ENCODE measurements at regions not wholly inside any gene's neighbourhood (a gene's known extent, or its start where the extent isn't known, plus 50 kb on each side); places are given as distances from the start of the nearest gene placed in this dataset.
"Not testable (repeated sequence)": the region's sequence is repeated elsewhere in the genome, so short reads cannot be mapped to it uniquely, and the experiment has no call there.

GRCh38 chr22:49721211-49721763, 106.4 kb downstream of the BRD1 start:
- no peak for DNase-seq (ENCODE audit: low spot score)

GRCh38 chr22:49720279-49720959, 107.3 kb downstream of the BRD1 start:
- DNase-seq (ENCODE audit: low spot score) = no peak

- no peak for DNase-seq (ENCODE audit: low spot score)
These were observed 108.6 kb downstream of the BRD1 start for GRCh38 chr22:49719046-49719445.

GRCh38 chr22:49718396-49718795, 109.3 kb downstream of the BRD1 start:
- DNase-seq (ENCODE audit: low spot score) = peak; percentile 31

- DNase-seq (ENCODE audit: low spot score) = no peak
These were observed 110.3 kb downstream of the BRD1 start for GRCh38 chr22:49717322-49717919.

GRCh38 chr22:49716441-49716840, 111.2 kb downstream of the BRD1 start:
- DNase-seq (ENCODE audit: low spot score) = no peak

GRCh38 chr22:49715450-49715849, 112.2 kb downstream of the BRD1 start:
- no peak for DNase-seq (ENCODE audit: low spot score)

- no peak for DNase-seq (ENCODE audit: low spot score)
These were observed 114.7 kb downstream of the BRD1 start for GRCh38 chr22:49713003-49713402.

- peak; percentile 75 for DNase-seq (ENCODE audit: low spot score)
These were observed 115.4 kb downstream of the BRD1 start for GRCh38 chr22:49712195-49712791.

GRCh38 chr22:49710746-49711145, 116.9 kb downstream of the BRD1 start:
- DNase-seq (ENCODE audit: low spot score) = no peak

GRCh38 chr22:49709464-49709863, 118.2 kb downstream of the BRD1 start:
- DNase-seq (ENCODE audit: low spot score) = no peak

GRCh38 chr22:49705972-49706352, 121.7 kb downstream of the BRD1 start:
- DNase-seq (ENCODE audit: low spot score) = no peak

- no peak for DNase-seq (ENCODE audit: low spot score)
These were observed 122.3 kb downstream of the BRD1 start for GRCh38 chr22:49705216-49705971.

- DNase-seq (ENCODE audit: low spot score) = no peak
These were observed 123.1 kb downstream of the BRD1 start for GRCh38 chr22:49704345-49705215.

- DNase-seq (ENCODE audit: low spot score) = no peak
These were observed 123.7 kb downstream of the BRD1 start for GRCh38 chr22:49703990-49704344.

GRCh38 chr22:49703505-49703904, 124.2 kb downstream of the BRD1 start:
- no peak for DNase-seq (ENCODE audit: low spot score)

- no peak for DNase-seq (ENCODE audit: low spot score)
These were observed 125.6 kb downstream of the BRD1 start for GRCh38 chr22:49702068-49702397.

GRCh38 chr22:49701380-49702067, 126.1 kb downstream of the BRD1 start:
- DNase-seq (ENCODE audit: low spot score) = no peak

GRCh38 chr22:49699928-49700498, 127.7 kb downstream of the BRD1 start:
- DNase-seq (ENCODE audit: low spot score) = no peak

GRCh38 chr22:49699476-49699875, 128.2 kb downstream of the BRD1 start:
- DNase-seq (ENCODE audit: low spot score) = no peak

GRCh38 chr22:49698616-49699015, 129.1 kb downstream of the BRD1 start:
- DNase-seq (ENCODE audit: low spot score) = not testable (repeated sequence)
